Tibial nerve (tissue), 4 donors: ENCODE measurements at regions not wholly inside any gene's neighbourhood (a gene's known extent, or its start where the extent isn't known, plus 50 kb on each side); places are given as distances from the start of the nearest gene placed in this dataset.

Experiments
- DNase-seq, 2 donors: peaks; one replicate each; pipeline ENCODE4 v3.0.0-alpha.2; 2019; ENCODE audit warnings: low spot score in 2 of 2
- H3K27ac ChIP-seq, 4 donors: fragments of 200-600 bp; sonication (generic) in 3 of 4; one replicate each; pipeline ENCODE4 v1.5.1; 2017 to 2019; ENCODE audit warnings: mild to moderate bottlenecking in 1 of 4
- H3K27me3 ChIP-seq, 2 donors: fragments of 200-600 bp; sonication (generic) in 1 of 2; one replicate each; pipeline versions ENCODE4 v1.5.1 to v1.6.0; 2017 to 2019
- H3K36me3 ChIP-seq, 3 donors: fragments of 200-600 bp; sonication (generic); one replicate each; pipeline ENCODE4 v1.5.1; 2018 to 2019
- H3K4me1 ChIP-seq, 4 donors: fragments of 200-600 bp; sonication (generic) in 3 of 4; one replicate each; pipeline ENCODE4 v1.5.1; 2017 to 2019
- H3K4me3 ChIP-seq, 4 donors: fragments of 200-600 bp; sonication (generic) in 3 of 4; one replicate each; pipeline ENCODE4 v1.5.1; 2017 to 2019; ENCODE audit warnings: mild to moderate bottlenecking in 1 of 4, moderate library complexity in 1 of 4
- H3K9me3 ChIP-seq, 4 donors: fragments of 200-600 bp; sonication (generic) in 3 of 4; one replicate each; pipeline ENCODE4 v1.5.1; 2017 to 2019
- CTCF ChIP-seq, 5 experiments: fragments of 200-600 bp in 3 of 5; fragments of 450-650 bp in 2 of 5; sonication (generic) in 3 of 5; IDR thresholded peaks; one replicate each; pipeline ENCODE4 v1.5.1; 2016 to 2019; ENCODE audit warnings: antibody characterized with exemption in 5 of 5, mild to moderate bottlenecking in 3 of 5, moderate library complexity in 2 of 5
- EP300 ChIP-seq, 2 donors: sonication (generic); formaldehyde crosslinking; IDR thresholded peaks; one replicate each; pipeline ENCODE4 v1.6.1; 2017; ENCODE audit warnings: antibody characterized with exemption in 2 of 2, mild to moderate bottlenecking in 1 of 2
- POLR2A ChIP-seq, 2 donors: fragments of 450-650 bp; IDR thresholded peaks; one replicate each; pipeline ENCODE4 v1.6.1; 2017; ENCODE audit warnings: antibody characterized with exemption in 2 of 2, mild to moderate bottlenecking in 2 of 2, moderate library complexity in 2 of 2
- WGBS, 2 donors: methylation state at CpG; one replicate each; pipeline ENCODE4 v1.1.5; 2018; 5-methylcytosine and 5-hydroxymethylcytosine counted together

GRCh38 chr4:175910700-175911099 lies 98.6 kb upstream of the GPM6A start:
- 57 to 70% methylated on average over 4 of the region's 4 CpGs for WGBS, 2 donors
- Histone ChIP-seq H3K4me1 (no peaks in the 10 kb centered on the region), H3K27ac (no peak overlapping the region), H3K27me3 (no peaks in the 10 kb centered on the region), H3K9me3 (no peaks in the 10 kb centered on the region), H3K4me3 (no peak overlapping the region), H3K36me3 (no peaks in the 10 kb centered on the region)
- no peak for DNase-seq
- no peak for TF ChIP-seq POLR2A (IDR thresholded peaks at IDR 0.05)
- no peak for TF ChIP-seq EP300 (IDR thresholded peaks at IDR 0.05)
- no peak for TF ChIP-seq CTCF (IDR thresholded peaks at IDR 0.05)

GRCh38 chr4:175916626-175917351 lies 104.7 kb upstream of the GPM6A start:
- Histone ChIP-seq H3K4me3 (no peak overlapping the region), H3K4me1 (no peaks in the 10 kb centered on the region), H3K27me3 (no peaks in the 10 kb centered on the region), H3K36me3 (no peaks in the 10 kb centered on the region), H3K27ac (no peak overlapping the region), H3K9me3 (no peaks in the 10 kb centered on the region)
- DNase-seq: no peak
- TF ChIP-seq EP300 (IDR thresholded peaks at IDR 0.05): no peak
- TF ChIP-seq POLR2A (IDR thresholded peaks at IDR 0.05): no peak
- TF ChIP-seq CTCF (IDR thresholded peaks at IDR 0.05): no peak
- 78 to 83% methylated on average over 6 of the region's 6 CpGs for WGBS, 2 donors

- Histone ChIP-seq H3K27me3 (no peaks in the 10 kb centered on the region), H3K36me3 (no peaks in the 10 kb centered on the region), H3K4me1 (peaks cover 0 to 8% (median 0%) of the 10 kb centered on the region in 4 donors), H3K27ac (peak overlapping the region in 2 of 4 donors; percentile 30 to 32), H3K9me3 (no peaks in the 10 kb centered on the region), H3K4me3 (no peak overlapping the region)
- TF ChIP-seq CTCF (IDR thresholded peaks at IDR 0.05) (no peak), POLR2A (IDR thresholded peaks at IDR 0.05) (no peak), EP300 (IDR thresholded peaks at IDR 0.05) (no peak)
- 66 to 68% methylated on average over 5 of the region's 5 CpGs for WGBS, 2 donors
- DNase-seq: no peak
These were observed 115.1 kb upstream of the GPM6A start for GRCh38 chr4:175927121-175927520.

- WGBS, 2 donors: 56 to 59% methylated on average over 3 of the region's 3 CpGs
- Histone ChIP-seq H3K36me3 (no peaks in the 10 kb centered on the region), H3K4me1 (peaks cover 0 to 8% (median 0%) of the 10 kb centered on the region in 4 donors), H3K4me3 (no peak overlapping the region), H3K27me3 (no peaks in the 10 kb centered on the region), H3K9me3 (no peaks in the 10 kb centered on the region), H3K27ac (peak overlapping the region in 2 of 4 donors; percentile 24 to 53)
- TF ChIP-seq EP300 (IDR thresholded peaks at IDR 0.05): no peak
- TF ChIP-seq POLR2A (IDR thresholded peaks at IDR 0.05): no peak
- no peak for TF ChIP-seq CTCF (IDR thresholded peaks at IDR 0.05)
- no peak for DNase-seq
These were observed 117.4 kb upstream of the GPM6A start for GRCh38 chr4:175929441-175929840.

GRCh38 chr4:175929932-175930331 lies 117.9 kb upstream of the GPM6A start:
- H3K9me3 ChIP-seq: no peaks in the 10 kb centered on the region
- no peaks in the 10 kb centered on the region for H3K36me3 ChIP-seq
- no peak for TF ChIP-seq EP300 (IDR thresholded peaks at IDR 0.05)
- no peak for TF ChIP-seq POLR2A (IDR thresholded peaks at IDR 0.05)
- no peak for TF ChIP-seq CTCF (IDR thresholded peaks at IDR 0.05)
- H3K27ac ChIP-seq: peak overlapping the region in 1 of 4 donors; percentile 53
- WGBS, 2 donors: 33 to 42% methylated on average over 3 of the region's 3 CpGs
- no peaks in the 10 kb centered on the region for H3K27me3 ChIP-seq
- no peak for DNase-seq
- peaks cover 0 to 8% (median 0%) of the 10 kb centered on the region in 4 donors for H3K4me1 ChIP-seq
- no peak overlapping the region for H3K4me3 ChIP-seq
